Stimulated activated CD4-positive, alpha-beta T cell treated with anti-CD3 and anti-CD28 coated beads, TNF-alpha, amount 100 ng/mL, for 48 hours (primary cell): ENCODE measurements at regions not wholly inside any gene's neighbourhood (a gene's known extent, or its start where the extent isn't known, plus 50 kb on each side); places are given as distances from the start of the nearest gene placed in this dataset.
A peak's percentile ranks its signal among the peaks of the same experiment; 100 is the strongest.

Experiments
- DNase-seq, 3 donors: peaks; one replicate each; pipeline ENCODE4 v3.0.0-alpha.2; 2020; ENCODE audit warnings: low read depth in 3 of 3

DNA sequence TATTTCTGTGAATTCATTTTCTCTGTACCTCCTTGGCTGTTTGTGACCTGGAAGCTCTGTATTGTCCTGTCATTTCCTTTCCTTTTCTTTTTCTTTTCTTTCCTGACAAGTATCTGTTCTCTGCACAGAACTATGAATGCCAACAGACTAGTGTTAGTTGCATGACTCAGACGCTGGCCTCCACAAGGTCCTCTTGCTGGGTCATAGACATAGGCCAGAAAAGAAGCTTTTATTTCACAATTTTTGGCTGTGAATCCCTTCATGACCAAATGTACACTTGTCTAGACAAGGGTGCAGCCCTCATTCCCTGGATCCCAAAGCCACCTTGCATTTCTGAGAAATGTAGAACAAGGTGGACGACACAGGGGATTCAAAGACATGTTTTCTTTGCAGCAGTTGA is 104.1 kb upstream of the MTNR1B start:
- no peak for DNase-seq

DNA sequence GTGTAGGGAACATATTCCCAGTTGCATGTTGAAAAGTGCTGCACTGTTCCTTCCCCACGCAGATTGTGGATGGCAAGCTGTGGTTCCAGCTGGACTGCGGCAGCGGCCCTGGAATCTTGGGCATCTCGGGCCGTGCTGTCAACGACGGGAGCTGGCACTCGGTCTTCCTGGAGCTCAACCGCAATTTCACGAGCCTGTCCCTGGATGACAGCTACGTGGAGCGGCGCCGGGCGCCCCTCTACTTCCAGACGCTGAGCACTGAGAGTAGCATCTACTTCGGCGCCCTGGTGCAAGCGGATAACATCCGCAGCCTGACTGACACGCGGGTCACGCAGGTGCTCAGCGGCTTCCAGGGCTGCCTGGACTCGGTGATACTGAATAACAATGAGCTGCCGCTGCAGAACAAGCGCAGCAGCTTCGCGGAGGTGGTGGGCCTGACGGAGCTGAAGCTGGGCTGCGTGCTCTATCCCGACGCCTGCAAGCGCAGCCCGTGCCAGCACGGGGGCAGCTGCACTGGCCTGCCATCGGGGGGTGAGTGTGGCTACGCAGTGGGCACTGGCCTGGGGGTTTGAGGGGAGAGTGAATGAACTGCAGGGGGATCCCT is 102.7 kb upstream of the MTNR1B start:
- no peak for DNase-seq

DNA sequence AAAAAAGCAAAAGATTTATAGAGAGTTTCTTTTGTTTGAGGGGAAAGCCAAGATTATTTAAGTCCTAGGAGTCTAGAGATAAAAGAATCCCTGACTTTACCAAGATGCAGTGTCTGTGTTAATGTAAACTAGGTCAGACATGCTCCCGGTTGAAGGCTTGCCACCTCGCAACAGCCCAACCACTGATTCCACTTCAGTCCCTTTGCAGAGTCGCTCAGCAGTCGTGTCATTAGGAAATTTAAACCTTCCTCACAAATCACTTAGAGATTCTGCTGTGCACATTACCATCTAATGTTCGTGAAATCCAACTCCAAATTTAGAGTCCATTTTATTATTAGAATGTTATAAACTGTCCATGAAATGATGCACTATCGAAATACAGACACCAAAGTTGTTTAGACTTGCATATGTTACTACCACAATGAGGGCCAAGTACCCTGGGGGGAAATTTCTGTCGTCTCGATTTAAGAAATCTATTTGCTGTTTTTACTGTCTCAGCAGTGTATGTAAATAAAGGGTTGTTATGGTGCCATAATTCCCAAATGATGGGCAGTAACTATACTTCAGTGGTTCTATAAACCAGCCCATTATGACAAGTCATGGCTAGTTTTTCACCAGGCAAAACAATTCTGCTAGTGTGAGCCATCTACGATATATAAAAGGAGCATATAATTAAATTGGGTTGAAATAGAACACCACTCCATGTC is 101.4 kb upstream of the MTNR1B start:
- no peak for DNase-seq

DNA sequence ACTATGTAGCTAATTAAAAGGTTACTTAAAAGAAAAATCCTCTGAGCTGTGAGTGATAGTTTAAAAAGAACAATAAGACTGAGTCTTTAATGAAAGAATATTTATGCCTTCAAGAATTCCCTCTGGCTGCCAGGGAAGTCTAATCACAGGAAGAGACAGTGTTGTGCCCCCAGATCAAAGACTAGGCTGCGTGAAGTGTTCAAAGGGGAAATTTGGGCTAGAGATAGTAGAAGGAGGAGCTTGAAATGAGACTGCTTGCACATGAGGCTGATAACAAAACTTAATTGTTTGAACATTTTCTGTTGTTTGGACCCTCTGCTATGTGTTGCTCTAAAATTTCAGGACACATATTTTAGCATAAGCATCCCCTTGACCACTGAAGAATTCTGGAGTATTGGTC is 99.7 kb upstream of the MTNR1B start:
- no peak for DNase-seq

DNA sequence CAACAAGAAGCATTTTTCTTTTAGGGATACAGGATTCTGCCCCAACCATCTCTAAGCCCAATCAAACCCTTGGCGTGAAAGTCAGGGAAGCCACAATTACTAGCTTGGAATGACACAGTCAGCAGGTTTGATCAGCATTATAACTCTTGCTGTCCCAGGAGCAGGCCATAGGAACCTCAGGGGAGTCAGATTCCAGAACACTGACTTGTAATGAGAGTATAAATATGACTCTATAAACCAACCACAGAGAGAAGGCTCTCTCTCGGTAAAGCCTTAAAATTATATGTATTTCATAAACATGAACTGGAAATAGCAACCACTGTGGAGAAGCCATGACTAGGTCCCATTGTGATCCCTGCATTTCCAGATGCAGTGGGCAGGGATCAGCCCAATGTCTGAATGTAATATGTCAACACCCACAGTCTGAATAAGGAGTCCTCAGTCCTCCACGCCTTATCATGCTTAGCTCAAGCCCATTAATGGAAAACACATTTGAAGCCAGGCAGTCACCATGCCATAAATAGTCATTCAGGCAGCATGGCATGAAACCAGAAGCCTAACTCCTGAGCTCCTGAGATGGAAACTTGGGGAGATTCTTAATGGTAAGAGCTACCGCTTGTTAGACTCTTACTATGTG is 99.1 kb upstream of the MTNR1B start:
- no peak for DNase-seq

DNA sequence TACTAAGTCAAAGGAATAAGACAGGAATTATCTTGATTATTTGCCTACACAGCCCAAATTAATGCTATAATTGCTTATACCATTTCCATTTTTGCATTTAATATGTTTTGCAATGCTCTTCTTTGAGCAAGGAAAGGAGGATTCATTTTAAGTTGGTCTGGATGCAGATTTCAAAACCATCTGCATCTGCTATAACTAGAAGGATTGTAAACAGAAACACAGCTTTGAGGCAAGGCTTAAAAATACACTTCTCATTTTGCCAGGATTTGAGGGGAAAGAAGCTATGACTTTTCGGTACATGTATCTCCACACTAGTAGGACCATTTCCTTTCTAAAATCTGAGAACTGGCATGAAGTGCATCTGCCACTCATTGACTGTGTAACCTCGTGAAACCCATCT is 95.9 kb upstream of the MTNR1B start:
- no peak for DNase-seq

DNA sequence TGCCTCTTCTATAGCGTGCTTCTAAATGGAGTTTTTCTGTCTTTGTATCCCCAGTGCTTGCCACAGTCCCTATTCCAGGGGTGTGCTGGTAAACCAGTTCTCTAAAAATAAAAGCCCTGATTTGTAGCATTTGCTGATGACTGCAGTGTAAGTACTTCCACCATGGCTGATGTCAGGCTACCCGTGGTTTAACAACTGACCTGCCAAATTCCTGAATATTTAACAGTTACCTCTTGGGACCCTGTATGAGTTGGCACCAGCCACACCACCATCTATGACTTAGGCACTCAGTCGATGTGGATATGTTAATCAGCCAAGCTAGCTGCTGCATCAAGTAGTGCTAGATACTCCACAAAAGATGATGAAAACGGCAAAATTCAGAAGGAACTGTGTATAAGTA is 94.0 kb upstream of the MTNR1B start:
- DNase-seq = no peak

DNA sequence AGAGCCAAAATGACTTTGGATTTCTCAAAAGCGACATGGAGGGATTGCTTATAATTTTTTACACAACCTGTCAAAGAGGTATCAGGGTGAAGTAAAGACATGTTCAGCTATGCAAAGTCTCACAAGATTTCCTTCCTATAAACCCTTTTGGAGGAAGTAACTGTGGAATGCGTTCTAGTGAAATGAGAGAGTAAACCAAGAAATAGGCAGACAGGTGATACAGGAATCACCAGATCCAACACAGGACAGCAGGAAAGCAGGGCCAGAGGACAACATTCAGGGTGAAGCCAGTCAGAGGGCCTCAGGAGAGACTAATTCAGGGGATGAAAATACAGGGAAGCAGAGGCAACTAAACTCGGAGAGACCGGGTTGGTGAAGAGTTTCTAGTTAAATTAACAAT is 90.4 kb upstream of the MTNR1B start:
- DNase-seq = no peak

DNA sequence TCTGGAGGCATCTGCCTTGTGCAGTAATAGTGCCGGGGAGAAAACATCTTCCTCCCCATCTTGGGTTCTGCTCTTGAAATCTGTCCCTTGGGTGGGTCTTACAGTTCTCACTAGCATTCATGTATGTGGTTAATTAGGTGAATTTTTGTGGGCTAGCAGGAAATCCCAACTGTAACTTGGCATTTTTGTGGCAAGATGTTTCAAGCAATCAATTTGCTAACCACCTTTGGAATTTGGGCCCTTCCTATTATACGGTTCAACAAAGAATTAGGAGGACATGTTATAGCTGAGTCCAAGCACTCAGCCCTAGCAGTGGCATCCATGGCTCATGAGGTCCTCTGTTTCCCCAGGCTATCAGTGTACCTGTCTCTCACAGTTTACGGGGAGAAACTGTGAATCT is 89.1 kb upstream of the MTNR1B start:
- no peak for DNase-seq

DNA sequence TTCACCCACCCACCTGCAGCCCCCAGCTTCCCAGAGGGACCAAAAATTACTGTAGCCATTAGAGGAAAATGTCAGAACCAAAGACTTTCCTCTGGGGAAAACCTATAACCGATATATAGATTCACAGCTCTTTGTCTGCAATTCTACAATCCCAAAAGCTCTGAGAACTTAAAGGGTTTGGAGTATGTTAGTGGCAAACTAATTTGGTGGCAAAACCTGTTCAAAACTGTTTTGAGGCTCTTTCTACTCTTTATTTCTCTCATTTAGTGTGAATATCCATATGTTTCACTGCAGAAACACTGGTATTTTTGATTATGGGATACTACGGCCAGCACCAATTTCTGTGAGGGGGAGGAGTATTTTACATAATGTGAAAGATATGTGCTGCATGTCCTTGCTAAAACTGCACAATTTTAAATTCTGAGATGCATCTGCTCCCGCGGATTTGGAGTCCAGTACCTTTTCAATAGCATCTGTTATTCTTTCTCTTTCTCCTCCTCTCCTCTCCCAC is 87.5 kb upstream of the MTNR1B start:
- DNase-seq = no peak

DNA sequence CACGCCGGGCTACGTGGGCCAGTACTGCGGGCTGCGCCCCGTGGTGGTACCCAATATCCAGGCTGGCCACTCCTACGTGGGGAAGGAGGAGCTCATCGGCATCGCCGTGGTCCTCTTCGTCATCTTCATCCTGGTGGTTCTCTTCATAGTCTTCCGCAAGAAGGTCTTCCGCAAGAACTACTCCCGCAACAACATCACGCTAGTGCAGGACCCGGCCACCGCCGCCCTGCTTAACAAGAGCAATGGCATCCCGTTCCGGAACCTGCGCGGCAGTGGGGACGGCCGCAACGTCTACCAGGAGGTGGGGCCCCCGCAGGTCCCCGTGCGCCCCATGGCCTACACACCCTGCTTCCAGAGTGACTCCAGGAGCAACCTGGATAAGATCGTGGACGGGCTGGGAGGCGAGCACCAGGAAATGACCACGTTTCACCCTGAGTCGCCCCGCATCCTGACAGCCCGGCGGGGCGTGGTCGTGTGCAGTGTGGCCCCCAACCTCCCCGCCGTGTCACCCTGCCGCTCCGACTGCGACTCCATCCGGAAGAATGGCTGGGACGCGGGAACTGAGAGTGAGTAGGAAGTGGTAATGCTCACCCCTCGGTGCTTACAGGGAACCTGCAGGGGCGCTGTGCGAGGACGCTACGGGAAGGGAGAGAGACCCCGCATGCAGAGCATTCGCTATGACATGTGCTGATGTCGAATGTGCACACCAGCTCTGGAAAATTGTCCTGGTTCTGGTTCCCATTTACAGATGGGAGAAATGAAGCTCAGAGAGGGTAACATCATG is 86.4 kb upstream of the MTNR1B start:
- DNase-seq = no peak

DNA sequence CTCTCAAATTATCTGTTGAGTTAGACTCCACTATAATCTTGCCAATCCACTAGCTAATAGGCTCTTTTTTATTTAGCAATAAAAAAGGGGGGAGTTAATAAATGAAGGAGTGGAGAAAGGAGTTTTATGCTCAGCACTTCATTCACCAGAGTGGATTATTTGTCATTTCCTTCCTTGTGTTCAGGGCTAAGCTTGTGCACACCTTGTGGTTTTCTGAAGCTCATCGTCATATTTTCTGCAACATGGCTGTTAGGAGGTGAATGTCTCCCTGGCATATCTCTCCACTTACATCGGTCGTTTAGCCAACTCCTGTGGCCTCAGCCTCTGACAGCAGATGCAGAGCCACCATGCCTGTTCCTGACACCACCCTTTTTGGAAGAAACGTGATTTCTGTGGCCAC is 83.9 kb upstream of the MTNR1B start:
- no peak for DNase-seq

DNA sequence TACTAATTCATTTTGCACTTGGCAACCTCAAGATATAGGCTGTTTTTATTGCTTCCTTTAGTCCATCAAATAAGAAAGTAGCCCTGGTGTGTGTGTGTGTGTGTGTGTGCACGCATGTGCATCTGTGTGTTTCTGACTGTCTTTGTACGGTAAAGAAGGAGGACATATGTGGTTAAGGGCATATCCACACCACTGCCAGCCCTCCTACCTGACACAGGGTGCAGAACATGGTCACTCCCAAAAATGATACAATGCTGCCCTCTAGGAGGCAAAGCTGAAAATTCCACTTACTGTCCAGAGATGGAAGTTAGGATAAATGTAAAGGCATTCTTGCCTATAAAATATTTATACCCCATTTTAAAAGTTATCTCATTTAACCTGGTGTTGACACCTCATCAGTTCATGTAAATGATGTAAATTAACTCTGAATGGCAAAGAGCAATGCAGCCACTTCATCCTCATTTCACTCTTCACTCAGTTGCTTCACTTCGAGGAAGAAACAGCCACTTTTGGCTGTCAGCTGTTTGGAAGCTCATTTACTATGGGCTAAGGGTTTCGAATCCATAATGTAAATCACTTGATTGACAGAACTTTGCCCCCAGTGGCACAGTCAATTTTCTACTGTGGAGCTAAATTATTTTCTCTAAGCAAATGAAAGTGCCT is 83.1 kb upstream of the MTNR1B start:
- DNase-seq = peak in 1 of 3 donors; percentile 7

DNA sequence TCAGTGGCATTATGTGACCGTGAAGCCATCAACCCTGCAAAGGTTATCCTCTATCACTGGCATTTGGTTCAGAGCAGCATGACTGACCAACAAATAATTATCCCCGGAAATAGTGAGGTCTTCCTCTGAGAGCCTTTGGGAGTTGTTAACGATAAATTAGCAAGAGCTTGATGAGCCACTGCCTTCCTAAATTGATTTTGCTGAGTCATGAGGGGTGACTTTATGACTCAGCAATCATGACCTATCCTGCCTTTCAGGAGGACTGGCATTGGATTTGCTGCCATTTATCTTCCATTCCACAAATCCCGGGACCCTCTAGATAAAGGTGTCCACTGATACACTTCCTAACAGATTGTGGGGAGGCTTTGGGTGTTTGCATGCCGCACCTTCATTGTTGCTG is 80.8 kb upstream of the MTNR1B start:
- no peak for DNase-seq

DNA sequence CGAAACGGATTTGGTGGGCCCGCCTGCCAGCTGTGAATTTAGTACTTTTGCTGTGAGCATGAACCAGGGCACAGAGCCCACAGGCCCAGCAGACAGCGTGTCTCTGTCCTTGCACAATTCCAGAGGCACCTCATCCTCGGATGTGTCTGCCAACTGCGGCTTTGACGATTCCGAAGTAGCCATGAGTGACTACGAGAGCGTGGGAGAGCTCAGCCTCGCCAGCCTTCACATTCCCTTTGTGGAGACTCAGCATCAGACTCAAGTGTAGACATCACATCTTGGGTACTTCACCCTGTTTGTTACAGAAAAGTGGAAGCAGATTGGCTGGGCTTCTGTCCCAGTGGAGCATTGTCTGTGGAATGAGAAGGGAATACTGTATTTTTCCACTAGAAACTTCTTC is 78.6 kb upstream of the MTNR1B start:
- DNase-seq = no peak

DNA sequence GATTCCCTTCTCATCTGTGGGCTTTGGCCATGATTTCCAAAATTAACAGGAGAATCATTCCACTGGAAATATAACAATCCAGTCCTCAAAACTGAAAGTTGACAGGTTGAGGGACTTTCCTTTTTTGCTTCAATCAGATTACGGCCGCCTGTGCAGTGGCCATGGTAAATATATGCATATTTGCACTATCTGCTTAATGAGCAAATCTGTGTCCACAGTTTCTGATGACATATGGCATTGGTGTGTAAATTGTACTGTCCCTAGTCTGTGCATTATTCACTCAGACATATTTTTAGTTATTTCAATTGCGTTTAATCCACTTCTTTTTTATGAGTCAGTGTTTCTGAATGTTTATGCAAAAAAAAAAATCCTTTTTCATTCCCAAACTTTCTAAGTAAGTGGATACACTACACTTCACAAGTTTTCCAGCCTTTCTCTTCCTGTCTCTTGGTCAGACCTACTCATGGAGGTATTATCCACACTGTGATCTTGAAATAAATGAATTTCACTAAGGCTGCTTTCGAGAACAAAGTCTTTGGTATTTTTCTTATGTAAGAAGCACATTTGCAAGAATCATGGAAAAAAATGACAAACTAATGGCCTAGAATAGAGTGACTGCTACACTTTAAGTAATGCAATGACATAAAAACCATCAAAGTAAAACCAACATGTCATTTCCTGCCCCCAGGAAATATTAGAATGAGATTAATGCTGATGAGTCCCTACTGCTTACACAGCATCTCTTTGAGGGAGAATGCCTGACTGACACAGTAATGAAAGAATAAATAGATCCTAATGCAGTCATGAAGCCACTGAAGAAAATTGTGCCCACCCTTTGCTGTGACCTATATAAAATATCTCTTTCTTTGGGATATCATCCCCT is 76.4 kb upstream of the MTNR1B start:
- no peak for DNase-seq

DNA sequence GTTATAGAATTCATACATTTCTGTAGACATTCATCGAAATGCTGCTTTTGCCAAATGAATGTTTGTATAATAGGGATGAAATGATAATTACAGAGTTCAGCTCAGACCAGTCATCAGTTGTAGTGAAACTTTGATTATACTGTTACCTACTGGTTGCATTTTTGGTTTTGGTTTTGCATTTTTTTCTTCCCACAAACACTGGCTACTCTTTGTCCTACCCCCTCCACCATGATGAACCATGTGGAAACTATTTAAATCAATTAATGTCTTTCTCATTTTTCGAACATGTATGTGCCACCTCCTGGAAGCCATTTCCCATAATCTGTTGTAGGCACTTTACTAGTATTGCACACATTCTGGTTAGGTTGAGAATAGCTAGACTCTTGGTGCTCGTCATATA is 75.3 kb upstream of the MTNR1B start:
- no peak for DNase-seq

DNA sequence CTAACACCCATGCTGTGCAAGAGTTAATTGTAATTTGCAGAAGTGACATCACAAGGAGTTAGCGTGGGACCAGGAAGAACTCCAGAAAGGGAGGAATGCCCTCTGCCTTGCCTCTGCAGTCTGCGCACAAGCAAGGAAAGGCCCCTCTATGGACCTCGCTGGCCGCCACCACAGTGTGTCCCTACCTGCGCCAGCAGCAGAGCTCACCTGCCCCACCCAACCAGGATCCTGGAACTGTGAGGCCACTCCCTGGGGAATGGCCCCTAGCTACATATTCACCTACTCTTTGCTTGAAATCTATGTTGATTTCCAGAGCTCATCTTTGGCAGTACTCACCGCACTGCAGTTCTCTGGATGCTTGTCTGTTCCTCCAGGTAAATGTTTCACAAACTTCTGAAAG is 72.0 kb upstream of the MTNR1B start:
- DNase-seq = no peak

DNA sequence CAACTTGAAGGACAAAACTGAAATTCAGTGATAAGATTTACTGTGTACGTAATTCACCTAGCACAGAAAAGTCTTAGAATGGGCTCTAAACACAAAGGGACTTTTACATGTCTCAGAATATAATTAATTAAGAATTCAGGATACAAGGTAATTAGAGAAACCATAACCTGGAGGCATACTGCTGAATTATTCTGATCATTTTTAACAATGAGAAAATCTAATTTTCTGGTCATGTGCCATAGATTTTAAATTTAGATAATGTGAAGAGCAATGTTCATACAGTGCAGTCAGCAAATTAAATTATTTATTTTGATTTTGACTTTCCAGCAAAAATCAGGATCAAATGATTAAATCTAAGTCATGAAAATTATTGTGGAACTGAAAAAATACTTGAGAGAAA is 67.0 kb upstream of the MTNR1B start:
- no peak for DNase-seq

DNA sequence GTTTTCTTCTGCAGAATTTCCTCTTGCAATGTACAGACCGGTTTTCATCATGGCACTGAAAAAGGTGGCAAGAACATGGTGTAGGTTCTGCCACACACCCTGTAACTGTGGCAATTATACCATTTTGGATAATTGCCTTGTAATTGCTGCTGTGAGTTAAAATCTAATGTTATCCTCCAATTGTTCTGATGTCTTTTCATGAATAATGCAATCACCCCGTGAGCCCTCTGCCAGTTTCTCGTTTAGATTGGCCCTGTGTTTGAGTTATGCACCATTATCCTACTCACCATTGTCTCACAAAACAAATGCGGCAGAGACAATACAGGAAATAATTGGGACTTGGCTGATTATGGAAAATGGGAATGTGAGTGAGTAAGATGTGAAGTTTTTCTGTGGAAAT is 61.8 kb upstream of the MTNR1B start:
- no peak for DNase-seq

DNA sequence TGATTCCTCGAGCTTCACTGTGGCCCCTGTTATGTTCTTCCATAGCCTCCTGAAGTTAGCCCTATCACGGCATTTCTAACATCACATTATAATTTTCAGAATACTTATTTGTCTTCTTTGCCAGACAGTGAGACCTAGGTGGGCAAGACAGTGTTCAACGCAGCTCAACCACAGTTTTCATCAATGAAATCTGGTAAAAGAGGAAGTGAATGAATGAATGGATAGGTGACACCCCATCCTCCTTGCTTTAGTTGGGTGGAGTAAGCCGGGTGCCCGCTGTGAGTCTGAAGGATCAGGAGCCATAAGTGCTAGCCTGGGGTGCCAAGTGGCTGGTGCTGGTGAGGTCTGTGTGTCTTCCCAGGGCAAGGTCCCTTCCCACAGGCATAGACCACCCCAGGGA is 60.2 kb upstream of the MTNR1B start:
- DNase-seq = no peak
